Common myeloid progenitor, CD34-positive (primary cell): ENCODE measurements at regions not wholly inside any gene's neighbourhood (a gene's known extent, or its start where the extent isn't known, plus 50 kb on each side); places are given as distances from the start of the nearest gene placed in this dataset.
A peak's percentile ranks its signal among the peaks of the same experiment; 100 is the strongest.

Experiments used
- CTCF ChIA-PET: fragments of 350-600 bp; sonication (Branson Sonifier 250); formaldehyde crosslinking; loops from one replicate; lab custom pipeline; 2021; ENCODE audit warnings: antibody characterized with exemption; lab: Charles Lee
- POLR2A ChIA-PET: fragments of 350-600 bp; sonication (Branson Sonifier 250); formaldehyde crosslinking; loops from one replicate; lab custom pipeline; 2021; ENCODE audit warnings: antibody characterized with exemption; lab: Charles Lee
- DNase-seq, 3 donors: peaks; one replicate each; pipeline versions ENCODE4 v3.0.0 to v3.0.0-alpha.2; 2013
- H3K27ac ChIP-seq, 2 experiments: 1 replicate in 1 of 2; 2 replicates in 1 of 2; pipeline ENCODE4 v1.7.0; 2013; ENCODE audit warnings: inconsistent platforms in 2 of 2, low read length in 2 of 2, mild to moderate bottlenecking in 2 of 2, low read depth in 1 of 2, moderate library complexity in 1 of 2; ENCODE audit not compliant: severe bottlenecking in 2 of 2, insufficient read depth in 1 of 2, poor library complexity in 1 of 2
- H3K27me3 ChIP-seq, 5 experiments: replicated peaks in 2 of 5; 1 replicate in 3 of 5; 2 replicates in 2 of 5; pipeline versions ENCODE4 v1.6.1 to v1.7.0; 2013; ENCODE audit warnings: low read length in 4 of 5, mild to moderate bottlenecking in 2 of 5, moderate library complexity in 2 of 5, inconsistent platforms in 1 of 5; ENCODE audit not compliant: insufficient read depth in 5 of 5, control insufficient read depth in 4 of 5
- H3K36me3 ChIP-seq, 4 experiments: 1 replicate in 2 of 4; 2 replicates in 2 of 4; pipeline versions ENCODE4 v1.6.1 to v1.7.0; 2013; ENCODE audit warnings: low read length in 3 of 4, control low read depth in 1 of 4, mild to moderate bottlenecking in 1 of 4; ENCODE audit not compliant: control insufficient read depth in 4 of 4, insufficient read depth in 4 of 4
- H3K4me1 ChIP-seq, 4 experiments: 1 replicate in 3 of 4; 2 replicates in 1 of 4; pipeline versions ENCODE4 v1.6.1 to v1.7.1; 2013; ENCODE audit warnings: low read length in 3 of 4, mild to moderate bottlenecking in 3 of 4, control low read depth in 1 of 4, inconsistent platforms in 1 of 4, moderate library complexity in 1 of 4; ENCODE audit not compliant: control insufficient read depth in 4 of 4, insufficient read depth in 4 of 4; ENCODE audit errors: control extremely low read depth in 1 of 4
- H3K4me3 ChIP-seq, 7 experiments: 1 replicate in 4 of 7; 2 replicates in 3 of 7; pipeline versions ENCODE4 v1.5.1 to v1.7.0; 2013; ENCODE audit warnings: mild to moderate bottlenecking in 7 of 7, low read length in 6 of 7, moderate library complexity in 6 of 7, inconsistent platforms in 2 of 7, low read depth in 2 of 7, control low read depth in 1 of 7; ENCODE audit not compliant: insufficient read depth in 4 of 7, control insufficient read depth in 1 of 7; ENCODE audit errors: extremely low read depth in 1 of 7
- H3K9me3 ChIP-seq, 5 experiments: 1 replicate in 4 of 5; 2 replicates in 1 of 5; pipeline versions ENCODE4 v1.6.1 to v1.7.1; 2013; ENCODE audit warnings: low read length in 4 of 5, mild to moderate bottlenecking in 2 of 5, inconsistent platforms in 1 of 5, low read depth in 1 of 5, moderate library complexity in 1 of 5; ENCODE audit not compliant: control insufficient read depth in 4 of 5, insufficient read depth in 2 of 5; ENCODE audit errors: control extremely low read depth in 1 of 5
- WGBS: methylation state at CpG from one replicate; pipeline ENCODE4 v1.1.5; 2013; ENCODE audit not compliant: insufficient coverage; 5-methylcytosine and 5-hydroxymethylcytosine counted together

DNA sequence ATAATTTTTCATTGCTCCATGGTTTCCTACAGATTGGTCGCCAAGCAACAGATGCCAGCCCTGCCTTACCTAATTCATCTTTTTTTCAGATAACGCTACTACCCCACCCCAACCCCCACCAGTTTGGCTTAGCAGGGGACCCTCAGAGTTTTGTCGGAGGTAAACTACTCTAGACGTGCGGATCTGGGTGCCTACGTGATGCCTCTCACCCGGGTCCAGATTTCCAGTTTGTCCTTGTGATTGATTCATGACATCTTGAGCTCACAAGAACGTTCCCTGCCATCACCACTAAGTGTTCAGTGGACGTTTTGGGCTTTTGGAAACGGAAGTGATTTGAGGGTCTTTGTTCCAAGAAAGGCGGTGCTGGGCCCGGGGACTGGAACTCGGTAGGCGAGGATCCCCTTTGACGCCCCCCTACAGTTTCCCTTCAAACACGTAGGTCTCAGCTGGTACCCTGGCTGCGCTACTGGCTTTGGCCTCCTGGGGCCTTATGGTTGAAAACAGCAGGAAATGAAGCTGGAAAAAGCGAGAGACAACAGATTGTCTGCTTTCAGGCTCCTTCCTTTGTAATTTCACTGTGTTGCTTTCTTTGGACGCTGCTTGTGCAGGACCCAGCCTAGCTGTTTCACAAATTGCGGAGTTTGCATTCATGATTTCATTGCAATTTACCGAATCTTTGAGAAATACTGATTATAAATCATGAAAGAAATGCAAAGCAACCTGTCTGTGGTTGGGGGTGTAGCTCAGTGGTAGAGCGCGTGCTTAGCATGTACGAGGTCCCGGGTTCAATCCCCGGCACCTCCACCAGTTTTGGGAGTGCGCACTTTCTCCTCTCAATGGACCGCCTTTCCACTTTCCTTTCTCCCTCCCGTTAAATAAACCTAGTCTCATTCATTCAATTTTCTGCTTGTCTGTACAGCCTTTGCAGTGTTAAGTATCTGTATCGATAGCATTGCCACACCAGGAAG is 81.0 kb downstream of the GPX5 start:
- ChIA-PET POLR2A (no interaction called here), CTCF (no interaction called here)
- Histone ChIP-seq H3K27me3 (peaks cover 10 to 57% (median 22%) of the 10 kb centered on the region in 5 experiments), H3K9me3 (peaks cover 0 to 1% (median 0%) of the 10 kb centered on the region in 5 experiments), H3K4me3 (peak overlapping the region in 5 of 7 experiments; percentile 12 to 50 (median 44)), H3K27ac (no peak overlapping the region), H3K4me1 (peaks cover 0 to 3% (median under 1%) of the 10 kb centered on the region in 4 experiments), H3K36me3 (no peaks in the 10 kb centered on the region)
- 6% methylated on average over 18 of the region's 30 CpGs for WGBS
- peak; percentile 32 to 70 (median 61) for DNase-seq

DNA sequence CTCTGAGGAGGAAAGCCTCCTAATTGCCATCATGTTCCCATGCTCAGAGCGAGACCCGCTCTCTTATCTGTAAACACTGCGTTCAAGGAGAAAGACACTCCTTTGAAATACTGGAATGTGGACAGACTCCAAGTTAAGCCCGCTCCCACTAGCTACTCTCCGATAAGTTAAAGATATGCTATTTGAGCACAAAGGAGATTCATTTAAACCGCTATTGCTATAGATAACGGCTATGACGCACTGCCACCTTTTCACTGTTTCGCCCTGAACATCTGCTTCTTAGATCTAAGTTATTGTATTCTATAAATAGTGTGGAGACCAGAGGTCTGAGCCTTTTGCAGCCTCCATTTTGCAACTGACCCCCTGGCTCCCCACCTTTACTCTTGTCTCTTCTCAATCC is 82.3 kb downstream of the GPX5 start:
- CTCF ChIA-PET: no interaction called here
- Histone ChIP-seq H3K9me3 (peaks cover 0 to 1% (median 0%) of the 10 kb centered on the region in 5 experiments), H3K4me3 (no peak overlapping the region), H3K27ac (no peak overlapping the region), H3K27me3 (peaks cover 10 to 58% (median 22%) of the 10 kb centered on the region in 5 experiments), H3K36me3 (no peaks in the 10 kb centered on the region), H3K4me1 (peaks cover 0 to 3% (median under 1%) of the 10 kb centered on the region in 4 experiments)
- no peak for DNase-seq
- POLR2A ChIA-PET: no interaction called here
- 94% methylated on average over 4 of the region's 9 CpGs for WGBS

DNA sequence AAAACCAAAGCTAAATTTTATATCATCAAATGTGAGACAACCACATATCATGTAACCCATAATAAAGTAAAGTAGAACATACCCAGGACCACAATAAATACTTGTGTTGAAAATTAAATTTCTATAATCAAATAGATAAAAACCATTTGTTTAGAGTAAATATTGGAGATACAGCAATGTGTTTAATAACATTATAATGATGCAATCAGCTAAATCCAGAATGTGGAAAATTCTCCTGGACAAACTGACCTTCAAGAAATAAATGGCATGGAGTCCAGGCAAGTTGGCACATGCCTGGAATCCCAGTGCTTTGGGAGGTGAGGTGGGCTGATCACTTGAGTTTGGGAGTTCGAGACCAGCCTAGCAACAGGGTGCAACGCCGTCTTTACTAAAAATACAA is 84.0 kb downstream of the GPX5 start:
- WGBS: 100% methylated on average over 2 of the region's 3 CpGs
- Histone ChIP-seq H3K27ac (no peak overlapping the region), H3K27me3 (peaks cover 10 to 67% (median 24%) of the 10 kb centered on the region in 5 experiments), H3K9me3 (peaks cover 0 to 1% (median 0%) of the 10 kb centered on the region in 5 experiments), H3K4me1 (peaks cover 0 to 3% (median under 1%) of the 10 kb centered on the region in 4 experiments), H3K4me3 (no peak overlapping the region), H3K36me3 (no peaks in the 10 kb centered on the region)
- ChIA-PET POLR2A (no interaction called here), CTCF (interaction anchor here (1.3 kb wide), 1 partner anchor 10 kb away, joined by 3 read pairs; no protein-coding TSS in a partner anchor)
- no peak for DNase-seq

DNA sequence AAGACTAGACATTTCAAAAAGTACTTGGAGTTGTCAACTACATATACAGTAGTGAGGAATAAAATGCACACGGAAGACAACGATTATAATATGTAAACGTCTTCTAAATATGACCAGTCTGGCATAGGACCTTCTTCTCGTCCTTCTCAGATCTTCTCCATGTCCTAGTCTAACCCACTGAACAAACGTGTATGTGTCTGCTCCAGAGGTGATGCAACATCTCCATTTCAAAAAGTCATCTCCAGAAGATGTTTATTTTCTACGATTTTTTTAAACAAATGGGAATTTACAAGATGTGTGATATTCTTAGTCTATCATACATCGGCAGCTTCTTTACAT is 89.9 kb downstream of the GPX5 start:
- H3K36me3 ChIP-seq: no peaks in the 10 kb centered on the region
- 95% methylated on average over 5 of the region's 7 CpGs for WGBS
- H3K4me3 ChIP-seq: no peak overlapping the region
- H3K27ac ChIP-seq: peak overlapping the region in 1 of 2 experiments; percentile 79
- peaks cover 5 to 73% (median 16%) of the 10 kb centered on the region in 5 experiments for H3K27me3 ChIP-seq
- DNase-seq: no peak
- peaks cover 1 to 16% (median 9%) of the 10 kb centered on the region in 5 experiments for H3K9me3 ChIP-seq
- POLR2A ChIA-PET: no interaction called here
- CTCF ChIA-PET: no interaction called here
- H3K4me1 ChIP-seq: no peaks in the 10 kb centered on the region

DNA sequence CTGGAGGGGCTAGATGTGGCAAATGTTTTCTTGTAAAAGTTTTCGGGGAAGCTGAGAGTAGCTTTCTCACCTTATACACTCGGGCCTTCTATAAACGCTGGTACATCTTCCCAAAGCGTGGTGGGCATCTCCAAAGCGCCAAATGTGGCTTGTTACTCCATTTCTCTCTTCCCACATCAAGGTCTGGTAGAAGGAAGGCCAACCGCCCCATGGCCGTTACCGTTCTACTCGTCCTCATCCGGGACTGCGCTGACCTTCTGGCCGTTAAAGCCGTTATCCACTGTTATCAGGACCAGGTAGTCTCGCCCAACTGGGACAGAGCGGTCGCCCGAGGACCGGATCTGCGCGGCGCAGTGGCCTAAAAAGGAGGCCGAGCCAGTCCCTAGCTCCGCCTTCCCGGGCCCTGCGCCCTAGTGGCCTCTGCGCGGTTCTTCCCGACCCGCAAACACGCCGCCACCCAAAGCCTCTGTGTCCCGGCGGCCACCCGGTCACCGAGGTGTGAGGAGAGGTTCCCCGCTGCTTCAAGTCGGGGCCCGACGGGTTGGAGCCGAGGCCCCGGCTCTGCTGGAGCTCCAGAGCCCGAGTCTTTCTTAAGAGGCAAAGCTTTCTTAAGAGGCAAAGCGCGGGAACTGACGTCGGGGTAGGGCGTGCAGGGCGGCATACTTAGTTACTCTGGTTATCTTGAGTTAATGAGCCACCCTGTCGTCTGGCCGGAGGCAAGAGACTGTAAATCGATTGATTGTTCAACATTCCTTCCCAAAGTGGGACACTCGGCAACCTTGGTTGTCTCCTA is 90.5 kb downstream of the GPX5 start:
- ChIA-PET CTCF (no interaction called here), POLR2A (no interaction called here)
- Histone ChIP-seq H3K27me3 (peaks cover 5 to 74% (median 16%) of the 10 kb centered on the region in 5 experiments), H3K36me3 (no peaks in the 10 kb centered on the region), H3K27ac (peak overlapping the region in 1 of 2 experiments; percentile 79), H3K4me1 (no peaks in the 10 kb centered on the region), H3K4me3 (peak overlapping the region in 1 of 7 experiments; percentile 1), H3K9me3 (peaks cover 1 to 16% (median 9%) of the 10 kb centered on the region in 5 experiments)
- DNase-seq: no peak
- WGBS: 22% methylated on average over 50 of the region's 52 CpGs

DNA sequence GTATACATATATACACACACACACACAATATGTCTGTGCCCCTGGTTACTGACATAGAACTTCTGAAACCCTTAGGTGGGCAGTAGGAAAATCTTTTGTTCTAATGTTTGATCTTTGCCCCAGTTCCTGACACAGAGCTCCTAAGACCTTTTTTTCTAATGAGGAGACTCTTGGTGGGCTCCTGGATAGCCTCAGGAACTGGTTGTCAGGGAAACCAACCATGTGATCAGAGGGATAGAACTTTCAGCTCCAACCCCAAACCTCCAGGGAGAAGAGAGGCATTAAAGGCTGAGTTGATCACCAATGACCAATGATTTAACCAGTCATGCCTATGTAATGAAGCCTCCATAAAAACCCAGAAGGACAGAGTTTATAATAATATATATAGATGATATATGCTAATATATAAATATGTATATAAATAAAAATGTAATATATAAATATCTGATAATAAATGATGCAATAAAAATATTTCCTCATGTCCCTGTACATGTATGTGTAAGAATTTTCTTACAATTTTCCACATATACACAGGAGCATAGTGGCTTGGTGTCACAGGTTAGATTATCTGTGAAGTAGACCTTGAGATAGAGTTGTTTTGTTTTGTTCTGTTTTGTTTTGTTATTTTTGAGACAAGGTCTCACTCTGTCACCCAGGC is 93.3 kb downstream of the GPX5 start:
- POLR2A ChIA-PET: no interaction called here
- Histone ChIP-seq H3K27ac (no peak overlapping the region), H3K27me3 (peaks cover 3 to 64% (median 15%) of the 10 kb centered on the region in 5 experiments), H3K4me3 (no peak overlapping the region), H3K9me3 (peaks cover 0 to 16% (median 9%) of the 10 kb centered on the region in 5 experiments), H3K36me3 (no peaks in the 10 kb centered on the region), H3K4me1 (no peaks in the 10 kb centered on the region)
- CTCF ChIA-PET: interaction anchor here (1.0 kb wide), 1 partner anchor 10 kb away, joined by 3 read pairs; no protein-coding TSS in a partner anchor
- DNase-seq: no peak
